HG02678 (cell line): ENCODE measurements at regions not wholly inside any gene's neighbourhood (a gene's known extent, or its start where the extent isn't known, plus 50 kb on each side); places are given as distances from the start of the nearest gene placed in this dataset.

Experiments
- ATAC-seq: cut with Tn5 transposase; IDR thresholded peaks from one replicate; pipeline ENCODE4 v1.9.1; 2021; ENCODE audit warnings: mild to moderate bottlenecking, moderate library complexity; ENCODE audit not compliant: unreplicated experiment

DNA sequence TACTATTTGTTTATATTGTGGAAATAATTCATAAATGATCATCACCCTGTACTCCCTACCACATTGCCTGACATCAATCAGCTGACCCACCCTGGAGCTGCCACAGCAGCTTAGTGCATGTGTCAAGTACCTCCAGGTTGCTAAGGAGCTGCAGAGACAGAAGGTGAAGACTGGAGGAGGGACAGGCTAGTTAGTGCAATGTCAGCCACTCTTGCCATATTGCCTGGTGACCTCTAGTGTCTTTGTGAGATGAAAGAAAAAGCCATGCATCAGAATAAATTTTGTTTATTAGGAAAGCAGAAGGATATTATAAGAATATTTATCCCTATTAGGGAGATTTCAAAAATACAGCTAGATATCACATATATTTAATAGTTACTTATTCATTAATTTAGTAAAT, 243.9 kb upstream of the FAT4 start:
- no peak for ATAC-seq

DNA sequence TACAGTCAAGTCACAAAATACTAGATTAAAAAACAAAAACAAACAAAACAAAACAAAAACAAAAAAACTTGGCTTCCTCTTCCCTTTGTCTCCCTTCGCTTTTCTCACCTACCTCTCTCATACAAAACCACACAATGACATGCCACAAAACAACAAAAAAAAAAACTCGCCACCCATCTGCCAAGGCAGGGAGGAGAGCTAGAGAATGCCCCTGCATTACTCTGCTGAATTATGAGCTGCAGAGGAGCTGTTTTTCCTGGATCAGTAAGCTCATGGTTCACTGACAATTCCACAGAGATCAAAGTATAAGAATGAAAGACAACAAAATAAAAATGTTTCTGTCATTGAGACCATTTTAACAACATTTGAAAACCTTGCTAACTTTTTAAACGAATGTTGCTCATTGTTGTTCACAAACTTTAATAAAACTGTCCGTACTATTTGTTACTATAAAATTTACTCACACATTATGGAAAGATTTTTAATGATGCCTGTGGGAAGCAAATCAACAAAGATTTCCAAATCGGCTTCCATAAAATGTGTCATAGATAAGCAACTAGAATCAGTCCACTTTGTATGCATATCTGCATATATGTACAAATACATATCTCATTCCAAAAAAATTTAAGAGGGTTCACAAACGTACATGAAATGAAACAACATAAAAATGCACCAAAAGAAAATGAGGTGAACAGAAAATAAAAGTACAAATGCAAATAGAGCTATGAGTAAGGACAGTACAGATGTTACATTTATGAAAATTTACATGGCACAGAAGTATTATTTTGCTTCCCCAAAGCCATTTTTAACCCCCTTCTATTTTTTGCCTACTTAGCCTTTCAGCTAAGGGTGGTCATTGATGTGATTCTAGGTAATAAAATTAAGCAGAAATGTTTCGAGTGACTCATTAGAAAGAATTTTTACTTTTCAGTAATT, 252.4 kb upstream of the FAT4 start:
- ATAC-seq: no peak

DNA sequence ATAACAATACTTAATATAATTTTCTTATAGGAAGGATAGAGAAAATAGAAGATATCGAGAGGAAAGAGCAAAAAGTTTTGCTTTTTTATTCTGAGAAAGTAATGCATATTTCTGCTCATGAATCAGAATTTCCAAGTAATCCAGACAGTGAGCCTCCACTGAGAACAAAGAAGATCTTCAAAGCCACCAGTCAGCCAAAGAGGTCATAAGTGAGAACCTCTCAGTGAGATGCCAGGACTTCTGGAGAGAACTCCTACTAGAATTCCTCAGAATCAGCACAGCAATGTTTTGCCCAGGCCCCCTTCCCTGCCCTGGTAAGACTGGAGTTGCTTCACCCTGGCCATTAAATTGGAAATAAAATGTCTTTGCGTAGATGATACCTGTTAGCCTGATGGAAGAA, 254.4 kb upstream of the FAT4 start:
- no peak for ATAC-seq

DNA sequence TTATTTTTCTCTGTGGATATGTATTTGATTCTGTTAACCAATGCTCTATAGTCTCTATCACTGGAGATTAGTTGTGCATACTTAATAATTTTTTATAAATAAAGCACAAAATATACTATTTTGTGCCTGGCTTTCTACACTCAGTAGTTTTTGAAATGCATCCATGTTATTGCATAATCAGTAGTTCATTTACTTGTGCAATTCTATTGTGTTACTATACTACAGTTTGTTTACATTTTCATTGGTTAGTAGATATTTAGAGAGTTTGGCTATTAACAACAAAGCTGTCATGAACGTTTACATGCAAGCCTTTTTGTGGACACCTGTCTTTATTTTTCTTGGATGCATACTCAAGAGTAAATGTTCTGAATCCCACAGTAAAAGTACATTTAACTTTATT, 265.0 kb upstream of the FAT4 start:
- no peak for ATAC-seq

DNA sequence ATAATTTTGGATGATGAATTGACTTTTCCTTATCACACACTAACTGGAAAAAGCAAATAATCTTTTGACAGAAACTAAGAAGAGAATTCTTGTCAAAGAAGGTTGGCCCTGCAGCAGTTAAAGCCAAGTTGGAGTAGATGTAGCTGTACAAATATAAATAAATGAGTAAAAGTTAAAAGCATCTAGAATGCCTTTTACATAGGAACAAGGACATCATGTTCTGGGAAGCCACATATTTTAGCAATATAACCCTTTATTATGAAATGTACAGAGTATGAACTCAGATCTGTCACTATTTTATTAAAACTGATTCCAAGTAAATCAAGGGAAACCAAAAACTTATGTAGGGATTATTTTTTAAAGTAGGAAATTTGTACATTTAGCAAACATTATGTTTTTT, 269.4 kb upstream of the FAT4 start:
- ATAC-seq: no peak

DNA sequence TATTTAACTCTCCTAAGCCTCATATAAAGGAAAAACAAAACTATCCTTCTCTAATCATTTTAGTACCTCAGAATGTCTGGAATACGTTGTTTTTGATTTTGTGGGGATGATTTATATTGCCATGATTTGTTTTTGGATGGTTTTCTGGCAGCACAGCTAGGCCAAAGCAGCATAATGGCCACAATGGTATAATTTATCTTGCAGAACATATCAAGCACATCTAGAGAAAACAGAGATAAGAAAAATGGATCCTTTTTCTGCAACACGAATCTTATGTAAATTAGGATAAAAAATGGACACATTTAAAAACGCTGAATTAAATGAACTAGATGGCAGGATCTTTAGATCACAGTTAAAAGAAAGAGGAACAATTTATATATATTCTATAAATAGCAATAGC, 269.9 kb upstream of the FAT4 start:
- no peak for ATAC-seq

DNA sequence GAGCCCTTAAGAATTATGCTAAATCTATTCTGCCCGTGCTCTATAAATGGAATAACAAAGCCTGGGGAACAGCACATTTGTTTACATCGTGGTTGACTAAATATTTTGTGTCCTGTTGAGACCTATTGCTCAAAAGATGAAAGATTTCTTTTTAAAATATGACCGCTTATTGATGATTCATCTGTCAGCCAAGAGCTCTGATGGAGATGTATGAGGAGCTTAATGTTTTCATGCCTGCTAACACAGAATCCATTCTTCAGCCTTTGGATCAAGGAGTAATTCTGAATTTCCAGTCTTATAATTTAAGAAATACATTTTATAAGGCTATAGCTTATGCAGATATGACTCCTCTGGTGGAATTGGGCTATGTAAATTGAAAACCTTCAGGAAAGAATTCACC, 271.3 kb upstream of the FAT4 start:
- no peak for ATAC-seq

DNA sequence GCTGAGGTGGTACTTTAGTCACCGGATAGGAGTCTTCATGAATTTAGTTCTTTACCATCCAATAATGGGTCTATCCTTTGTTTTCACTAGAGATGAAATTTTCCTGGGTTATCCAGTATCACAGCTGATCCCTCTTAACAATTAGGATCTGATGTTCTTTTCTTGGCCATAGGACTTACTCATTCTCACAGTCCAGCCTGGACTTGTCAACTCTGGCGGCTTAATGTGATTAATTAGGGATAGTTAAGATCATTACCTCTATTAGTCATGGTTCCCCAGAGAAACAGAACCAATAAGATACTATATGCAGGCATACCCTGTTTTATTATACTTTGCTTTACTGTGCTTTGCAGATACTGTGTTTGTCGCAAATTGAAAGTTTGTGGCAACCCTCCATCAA, 272.7 kb upstream of the FAT4 start:
- no peak for ATAC-seq

DNA sequence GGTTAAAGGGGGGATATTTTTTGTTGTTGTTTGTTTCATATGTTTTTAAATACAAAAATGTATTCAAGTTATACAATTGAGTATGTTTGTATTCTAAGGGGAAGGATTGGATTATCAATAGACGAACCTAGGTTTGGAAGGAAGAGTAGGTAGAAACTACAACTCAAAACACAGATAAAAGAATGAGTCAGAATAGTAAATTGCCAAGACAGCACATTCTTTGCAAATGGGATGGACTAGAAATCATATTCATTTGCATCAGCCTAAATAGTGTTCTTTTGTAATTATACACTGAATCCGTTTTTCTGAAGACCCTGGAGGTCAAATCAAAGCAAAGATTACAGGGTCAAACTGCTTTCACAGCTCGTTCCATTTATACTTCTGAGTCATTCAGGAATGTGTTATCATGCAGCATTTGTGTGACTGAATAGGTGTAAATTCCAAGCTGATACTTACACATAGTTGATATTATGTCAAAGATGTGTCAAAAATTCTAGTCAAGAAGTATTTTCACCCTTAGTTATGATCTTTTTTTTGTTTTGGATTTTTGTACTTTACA, 273.3 kb upstream of the FAT4 start:
- ATAC-seq: no peak

DNA sequence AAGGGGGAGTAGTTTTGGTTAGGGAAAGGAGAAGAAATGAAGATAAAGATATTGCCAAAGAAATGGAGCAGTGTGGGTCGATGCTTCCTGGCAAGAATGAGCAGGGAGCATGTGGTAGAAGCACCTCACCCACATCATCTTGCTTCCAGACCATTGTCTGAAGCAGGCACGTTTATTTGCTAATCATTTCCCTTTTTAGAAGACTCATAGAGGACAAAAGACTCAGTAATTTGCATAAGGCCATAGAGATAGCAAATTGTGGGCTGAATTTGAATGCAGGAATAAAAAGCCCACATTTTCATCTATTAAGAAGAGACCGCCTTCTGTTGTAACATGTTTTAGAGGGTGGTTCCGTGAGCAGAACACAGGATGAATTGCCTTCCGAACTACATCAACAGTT, 275.2 kb upstream of the FAT4 start:
- ATAC-seq: no peak

DNA sequence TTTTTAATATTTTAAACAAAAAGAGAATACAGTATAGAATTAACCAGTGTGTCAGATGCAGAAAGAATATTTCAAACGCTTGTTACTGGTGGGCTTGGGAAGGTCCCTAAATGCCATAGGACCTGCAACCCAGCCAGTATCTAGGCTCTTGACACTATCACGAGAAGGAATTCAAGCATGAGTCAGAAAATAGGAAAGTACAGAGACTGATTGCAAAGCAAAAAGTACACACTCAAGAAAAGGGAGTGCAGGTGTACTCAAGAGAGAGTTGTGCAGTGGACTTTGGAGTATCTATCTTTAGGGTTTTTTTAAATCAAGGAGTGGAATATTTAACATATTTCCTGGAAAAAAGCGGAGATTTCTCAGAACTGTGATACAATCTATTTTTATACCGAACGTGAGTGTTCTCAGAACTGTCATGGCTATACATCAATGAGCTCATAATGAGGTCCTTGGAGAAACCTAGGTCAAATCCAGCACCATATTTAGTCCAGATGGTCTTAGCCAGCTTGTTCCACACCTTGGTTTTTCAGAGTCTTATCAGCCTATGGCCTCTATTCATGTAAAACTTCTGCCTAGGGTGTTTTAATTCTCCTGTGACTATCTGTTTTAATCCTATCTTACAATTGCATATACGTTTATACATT, 291.8 kb upstream of the FAT4 start:
- ATAC-seq: no peak

DNA sequence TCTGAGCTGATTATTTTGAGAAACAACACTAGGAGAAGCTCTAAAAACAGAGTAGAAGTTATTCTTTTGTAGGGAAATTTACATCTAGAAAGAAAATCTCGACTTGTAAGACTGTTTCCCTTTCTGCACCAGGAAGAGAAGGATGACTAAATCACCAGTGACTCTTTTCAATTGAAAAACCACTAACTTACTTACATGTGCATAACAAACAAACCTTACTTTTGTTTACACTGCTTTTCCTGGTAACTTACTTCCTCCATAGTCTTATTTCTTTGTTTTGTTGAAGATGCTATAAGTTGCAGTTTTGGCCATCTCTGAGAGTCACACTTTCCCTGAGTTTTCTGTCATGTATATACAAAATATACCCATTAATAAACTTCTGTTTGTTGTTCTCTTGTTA, 293.6 kb upstream of the FAT4 start:
- ATAC-seq: no peak

DNA sequence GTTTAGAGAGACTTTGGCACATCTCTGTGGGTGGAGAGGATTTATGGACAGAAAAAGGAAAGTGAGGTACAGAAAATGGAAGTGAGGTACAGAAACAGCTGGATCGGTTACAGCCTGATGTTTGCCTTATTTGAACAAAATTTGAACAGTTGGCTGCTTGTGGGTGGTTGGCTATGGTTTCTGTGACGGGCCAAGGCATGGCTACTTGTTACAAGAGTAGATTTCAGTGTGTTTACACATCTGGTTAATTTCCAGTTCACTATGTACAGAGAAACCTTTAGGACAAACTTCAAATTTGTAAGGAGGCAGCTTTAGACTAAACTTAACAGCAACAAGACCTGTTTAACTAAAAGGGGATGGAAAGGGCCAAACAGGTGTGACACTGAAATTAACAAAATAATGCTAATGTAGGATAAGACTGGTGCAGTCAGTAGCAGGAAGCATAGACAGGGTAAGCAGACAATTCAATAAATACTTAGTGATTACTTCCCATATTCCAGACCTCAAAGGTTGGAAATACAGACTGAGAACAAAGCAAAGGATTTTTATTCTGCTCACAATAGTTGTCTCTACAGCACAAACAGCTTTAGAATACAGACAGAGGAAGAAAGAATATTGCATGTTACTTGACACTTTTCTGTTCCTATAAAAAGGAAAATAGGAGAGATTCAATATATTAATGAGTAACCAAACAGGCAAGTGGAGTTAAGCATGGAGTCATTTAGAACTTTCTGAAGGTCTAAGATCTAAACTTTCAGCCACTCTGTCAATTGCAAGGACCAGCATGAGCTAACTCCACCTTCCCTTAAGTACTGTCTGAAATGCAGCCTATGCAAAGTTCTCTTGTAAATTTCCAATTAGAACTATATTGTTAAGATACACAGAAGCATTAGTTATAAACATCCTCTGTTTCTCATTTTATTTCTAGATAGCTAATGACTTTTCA, 294.4 kb upstream of the FAT4 start:
- no peak for ATAC-seq

DNA sequence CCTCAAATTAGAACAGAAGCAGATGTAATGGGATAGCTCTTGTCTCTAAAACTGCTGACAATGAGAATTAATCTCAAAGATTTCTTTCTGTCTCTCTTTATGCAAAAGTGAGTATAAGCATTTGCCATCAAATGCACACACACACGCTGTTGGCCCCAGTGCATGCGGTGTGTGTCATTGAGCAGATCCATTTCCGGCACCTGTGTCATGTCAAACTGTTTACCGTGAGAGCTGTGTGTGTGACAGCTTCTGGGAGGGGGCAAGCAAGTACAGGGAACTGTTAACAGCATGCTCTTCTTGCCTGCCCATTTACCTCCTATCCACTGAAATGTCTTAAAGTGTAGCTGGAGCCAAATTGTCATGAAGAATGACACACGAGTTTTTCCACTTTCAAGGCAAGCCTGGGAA, 297.9 kb upstream of the FAT4 start:
- no peak for ATAC-seq

DNA sequence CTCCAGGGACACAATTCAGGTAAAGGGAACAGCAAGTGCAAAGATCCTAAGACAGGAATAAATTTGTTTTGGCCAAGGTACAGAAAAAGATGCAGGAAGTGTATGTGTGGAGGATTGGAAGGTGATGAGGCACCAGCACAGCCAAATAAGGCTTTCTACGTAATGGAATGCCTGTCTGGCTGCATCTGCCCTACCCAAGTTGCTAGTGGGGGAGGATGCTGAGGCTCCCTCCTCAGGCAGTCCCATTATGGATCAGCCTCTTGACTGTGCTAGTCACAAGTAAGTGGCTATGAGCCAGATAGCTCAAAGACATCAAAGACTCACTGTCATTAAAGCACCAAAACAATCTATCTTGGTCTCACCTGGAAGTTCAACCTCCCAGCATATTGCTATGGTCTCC, 300.9 kb upstream of the FAT4 start:
- ATAC-seq: no peak

DNA sequence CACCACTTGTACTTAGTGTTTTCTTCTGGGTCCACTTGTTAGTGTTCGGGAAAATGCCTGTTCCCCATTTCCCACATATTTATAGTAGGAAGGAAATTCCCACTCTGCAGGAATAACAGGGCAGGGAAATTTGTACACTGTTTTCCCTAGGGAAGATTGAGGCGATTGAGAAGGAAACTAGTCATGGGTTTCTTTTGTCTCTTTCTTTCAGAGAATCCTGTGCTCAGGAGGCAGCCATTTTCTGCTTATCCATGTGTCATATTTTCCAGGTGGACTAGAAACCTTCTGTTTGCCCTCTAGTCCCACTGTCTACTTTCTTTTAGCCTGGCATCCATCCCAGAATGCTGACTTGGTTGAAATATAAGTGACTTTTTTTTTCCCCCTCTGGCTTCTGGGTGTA, 299.1 kb upstream of the ANKRD50 start:
- no peak for ATAC-seq

DNA sequence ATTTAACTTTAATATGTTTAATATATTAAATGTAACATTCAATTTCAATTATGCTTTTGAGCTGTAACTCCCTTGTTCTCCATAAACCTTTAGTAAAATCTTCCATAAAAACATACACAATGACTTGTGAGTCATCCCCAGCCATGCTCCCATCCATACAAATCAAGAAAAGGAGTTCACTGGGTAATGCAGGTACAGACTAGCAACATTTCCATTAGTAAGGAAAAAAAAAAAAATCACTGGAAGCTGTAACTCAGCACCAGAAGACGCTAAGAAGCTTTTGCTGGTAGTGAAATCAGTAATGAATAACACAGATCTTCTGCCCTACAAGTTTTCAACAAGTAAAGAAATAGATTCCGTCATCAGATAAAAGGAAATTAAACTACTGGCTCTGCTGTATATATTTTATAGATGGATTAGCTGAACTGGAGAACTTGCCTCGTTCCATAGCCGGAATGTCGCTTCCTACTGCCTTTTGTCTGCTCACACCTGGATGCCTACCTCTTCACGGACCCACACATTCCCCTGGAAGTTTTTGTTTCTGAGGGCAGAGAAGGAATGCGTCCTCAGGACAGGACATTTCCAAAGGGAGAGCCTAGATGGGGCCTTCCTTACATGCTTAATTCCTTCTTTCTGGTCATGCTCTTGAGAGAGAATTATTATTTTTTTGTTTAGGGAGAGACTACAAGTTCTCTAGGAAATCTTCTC, 298.4 kb upstream of the ANKRD50 start:
- no peak for ATAC-seq

DNA sequence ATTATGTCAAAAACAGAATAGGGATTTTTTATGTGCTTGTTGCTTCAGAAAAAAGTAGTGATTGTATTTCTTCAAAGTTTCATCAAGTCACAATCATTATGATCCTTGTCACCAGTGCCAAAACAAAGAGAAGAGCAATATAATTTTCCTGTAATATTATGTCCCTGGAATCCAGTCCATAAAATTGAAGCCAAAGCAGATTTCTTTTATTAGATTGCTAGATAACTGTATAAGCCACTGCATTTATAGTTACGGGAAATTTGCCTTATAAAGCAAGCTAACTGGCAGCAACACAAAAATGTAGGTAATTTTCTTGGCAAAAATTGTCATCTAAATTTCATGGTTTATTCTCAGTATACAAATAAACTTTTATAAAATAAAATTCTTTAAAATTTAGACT, 296.1 kb upstream of the ANKRD50 start:
- no peak for ATAC-seq

DNA sequence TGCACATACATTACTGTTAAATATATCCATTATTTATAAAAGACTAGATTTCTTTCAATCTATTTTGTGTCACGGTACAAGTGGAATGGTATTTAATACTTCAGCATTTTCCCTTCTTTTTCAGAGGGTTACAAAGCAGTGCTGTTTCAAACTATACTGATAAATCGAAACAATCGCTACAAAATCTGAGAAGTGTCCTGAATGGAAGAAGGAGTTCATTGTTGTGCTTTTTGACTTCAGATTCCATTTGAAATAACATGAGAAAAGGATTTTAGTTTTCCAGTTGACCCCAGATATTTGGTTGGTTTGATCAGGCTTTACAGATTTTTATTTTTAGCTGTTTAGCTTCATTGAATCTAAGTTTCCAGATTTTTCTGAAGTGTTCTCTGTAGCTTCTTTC, 292.1 kb upstream of the ANKRD50 start:
- no peak for ATAC-seq

DNA sequence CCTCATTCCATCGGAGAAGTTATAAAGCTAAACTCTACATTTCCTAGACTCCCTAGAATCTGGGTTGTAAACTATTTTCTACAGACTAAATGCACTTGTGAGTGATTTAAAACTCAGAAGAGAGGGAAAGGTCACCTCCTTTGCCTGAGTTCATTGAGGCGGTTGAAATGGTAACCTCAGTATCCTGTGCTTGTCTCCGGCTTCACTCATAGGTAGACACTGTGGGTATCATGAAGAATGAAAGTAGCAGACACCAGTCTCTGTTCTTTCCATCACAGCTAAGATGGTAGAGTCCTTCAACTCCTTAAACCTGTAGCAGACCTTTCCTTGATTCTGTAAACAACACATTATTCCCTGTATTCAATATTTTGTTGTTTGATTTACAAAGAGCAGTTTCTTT, 291.3 kb upstream of the ANKRD50 start:
- no peak for ATAC-seq

DNA sequence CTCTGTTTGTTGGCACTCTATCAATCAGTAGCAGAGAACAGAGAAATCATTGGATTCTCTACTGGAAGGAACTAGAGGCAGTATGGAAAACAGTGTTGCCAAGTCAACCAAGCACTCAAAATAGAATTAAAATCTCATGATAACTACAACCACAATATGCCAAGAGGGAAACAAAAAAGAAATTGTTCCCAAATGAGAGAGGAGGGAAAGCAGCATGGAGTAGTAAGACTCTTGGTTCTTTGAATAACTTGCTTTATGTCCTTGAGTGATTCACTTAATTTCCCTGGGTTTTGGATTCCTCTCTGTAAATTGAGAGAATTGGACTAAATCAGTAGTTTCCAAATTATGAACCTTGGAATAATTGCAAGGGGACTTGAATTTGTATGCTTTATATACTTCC, 285.5 kb upstream of the ANKRD50 start:
- ATAC-seq: no peak
